Thoracic aorta (tissue), 2 donors: ENCODE measurements at regions not wholly inside any gene's neighbourhood (a gene's known extent, or its start where the extent isn't known, plus 50 kb on each side); places are given as distances from the start of the nearest gene placed in this dataset.

ENCODE experiments used
- ATAC-seq: fragments of 150-250 bp; one replicate; pipeline ENCODE4 v1.8.0; 2017; ENCODE audit warnings: low read depth; ENCODE audit not compliant: insufficient number of reproducible peaks, low FRiP score
- DNase-seq: peaks from one replicate; pipeline ENCODE4 v3.0.0-alpha.2; 2020; ENCODE audit warnings: low spot score
- H3K27ac ChIP-seq, 2 donors: fragments of 200-600 bp; sonication (generic); 1 replicate in 1 of 2; 2 replicates in 1 of 2; pipeline ENCODE4 v1.5.1; 2016; ENCODE audit warnings: mild to moderate bottlenecking in 2 of 2, moderate library complexity in 2 of 2
- H3K27me3 ChIP-seq: fragments of 200-600 bp; sonication (generic); replicated peaks from 2 replicates; pipeline ENCODE4 v1.6.0; 2016; ENCODE audit warnings: mild to moderate bottlenecking; ENCODE audit not compliant: insufficient read depth
- H3K36me3 ChIP-seq: fragments of 200-600 bp; sonication (generic); one replicate; pipeline ENCODE4 v1.5.1; 2016
- H3K4me1 ChIP-seq, 2 donors: fragments of 200-600 bp; sonication (generic); 1 replicate in 1 of 2; 2 replicates in 1 of 2; pipeline versions ENCODE4 v1.5.1 to v1.6.0; 2016; ENCODE audit warnings: low read depth in 2 of 2, mild to moderate bottlenecking in 1 of 2; ENCODE audit not compliant: control insufficient read depth in 1 of 2
- H3K4me3 ChIP-seq: fragments of 200-600 bp; sonication (generic); 2 replicates; pipeline ENCODE4 v1.5.1; 2016; ENCODE audit warnings: mild to moderate bottlenecking
- H3K9me3 ChIP-seq: fragments of 200-600 bp; sonication (generic); 2 replicates; pipeline ENCODE4 v1.5.1; 2016
- TF ChIP-seq, protein P1 (sequence below): fragments of 200-600 bp; sonication (generic); IDR thresholded peaks from one replicate; pipeline ENCODE4 v1.5.1; 2019; ENCODE audit warnings: antibody characterized with exemption

DNA sequence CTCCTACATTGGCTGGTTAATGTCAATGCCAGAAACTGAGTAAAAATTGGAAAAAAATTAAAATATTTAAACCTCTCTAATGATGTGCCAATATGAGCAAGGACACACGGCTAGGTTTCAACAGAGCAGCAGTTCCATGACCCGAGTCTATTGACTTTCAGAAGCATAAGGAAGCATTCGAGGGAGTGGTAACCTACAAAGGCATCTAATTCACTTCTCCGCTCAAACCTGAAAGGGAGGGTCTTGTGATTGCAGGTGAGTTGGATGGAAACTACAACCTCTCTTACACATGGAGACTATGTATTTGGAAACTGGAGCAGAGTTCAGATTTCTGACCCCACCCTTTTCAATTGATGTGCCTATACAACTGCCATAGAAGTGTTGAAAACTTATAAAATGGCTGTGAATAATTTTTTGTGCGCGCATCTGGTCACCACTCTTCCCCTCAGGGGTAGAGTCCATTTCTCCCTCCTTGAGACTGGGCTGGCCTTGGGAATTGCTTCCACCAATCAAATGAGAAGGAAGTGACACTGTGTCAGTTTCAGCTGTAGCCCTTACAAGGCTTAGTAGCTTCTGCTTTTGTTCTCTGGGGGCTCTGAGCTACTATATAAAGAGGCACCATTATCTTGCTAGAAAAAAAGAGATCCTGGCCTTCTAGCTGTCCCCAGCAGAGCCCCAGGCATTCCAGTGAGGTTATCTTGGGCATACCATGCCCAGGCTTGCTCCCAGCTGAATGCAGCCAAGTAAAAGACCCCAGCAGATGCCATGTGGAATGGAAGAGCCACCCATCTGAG is 278.0 kb downstream of the EPHA4 start:
- Histone ChIP-seq H3K36me3 (no peaks in the 10 kb centered on the region), H3K27me3 (no peaks in the 10 kb centered on the region), H3K4me3 (no peak overlapping the region), H3K4me1 (no peaks in the 10 kb centered on the region), H3K27ac (no peak overlapping the region), H3K9me3 (no peaks in the 10 kb centered on the region)
- no peak for ATAC-seq
- TF ChIP-seq, protein P1, sequence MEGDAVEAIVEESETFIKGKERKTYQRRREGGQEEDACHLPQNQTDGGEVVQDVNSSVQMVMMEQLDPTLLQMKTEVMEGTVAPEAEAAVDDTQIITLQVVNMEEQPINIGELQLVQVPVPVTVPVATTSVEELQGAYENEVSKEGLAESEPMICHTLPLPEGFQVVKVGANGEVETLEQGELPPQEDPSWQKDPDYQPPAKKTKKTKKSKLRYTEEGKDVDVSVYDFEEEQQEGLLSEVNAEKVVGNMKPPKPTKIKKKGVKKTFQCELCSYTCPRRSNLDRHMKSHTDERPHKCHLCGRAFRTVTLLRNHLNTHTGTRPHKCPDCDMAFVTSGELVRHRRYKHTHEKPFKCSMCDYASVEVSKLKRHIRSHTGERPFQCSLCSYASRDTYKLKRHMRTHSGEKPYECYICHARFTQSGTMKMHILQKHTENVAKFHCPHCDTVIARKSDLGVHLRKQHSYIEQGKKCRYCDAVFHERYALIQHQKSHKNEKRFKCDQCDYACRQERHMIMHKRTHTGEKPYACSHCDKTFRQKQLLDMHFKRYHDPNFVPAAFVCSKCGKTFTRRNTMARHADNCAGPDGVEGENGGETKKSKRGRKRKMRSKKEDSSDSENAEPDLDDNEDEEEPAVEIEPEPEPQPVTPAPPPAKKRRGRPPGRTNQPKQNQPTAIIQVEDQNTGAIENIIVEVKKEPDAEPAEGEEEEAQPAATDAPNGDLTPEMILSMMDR: no peak
- no peak for DNase-seq

DNA sequence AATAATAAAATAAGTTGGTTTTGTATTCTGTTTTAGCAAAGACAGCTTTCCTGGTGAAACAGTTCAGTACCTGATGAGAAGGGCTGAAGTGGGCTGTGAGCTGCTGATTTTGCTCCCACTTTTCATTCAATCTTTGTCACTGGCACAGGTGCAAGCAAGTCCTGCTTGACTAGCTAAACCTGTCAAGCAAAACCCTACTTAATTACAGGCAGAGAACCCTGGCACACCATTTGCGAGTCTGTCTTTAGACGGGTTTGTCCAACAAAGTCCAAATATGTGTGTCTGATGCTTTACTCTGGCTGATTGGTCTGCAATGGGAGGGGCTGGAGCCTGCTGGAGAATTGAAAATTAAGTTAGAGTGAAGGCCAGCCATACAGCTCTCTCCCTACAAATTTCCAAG is 267.2 kb downstream of the EPHA4 start:
- Histone ChIP-seq H3K4me1 (no peaks in the 10 kb centered on the region), H3K27me3 (no peaks in the 10 kb centered on the region), H3K4me3 (no peak overlapping the region), H3K27ac (no peak overlapping the region), H3K9me3 (no peaks in the 10 kb centered on the region), H3K36me3 (no peaks in the 10 kb centered on the region)
- ATAC-seq (no peak), DNase-seq (no peak)
- TF ChIP-seq, protein P1: no peak

DNA sequence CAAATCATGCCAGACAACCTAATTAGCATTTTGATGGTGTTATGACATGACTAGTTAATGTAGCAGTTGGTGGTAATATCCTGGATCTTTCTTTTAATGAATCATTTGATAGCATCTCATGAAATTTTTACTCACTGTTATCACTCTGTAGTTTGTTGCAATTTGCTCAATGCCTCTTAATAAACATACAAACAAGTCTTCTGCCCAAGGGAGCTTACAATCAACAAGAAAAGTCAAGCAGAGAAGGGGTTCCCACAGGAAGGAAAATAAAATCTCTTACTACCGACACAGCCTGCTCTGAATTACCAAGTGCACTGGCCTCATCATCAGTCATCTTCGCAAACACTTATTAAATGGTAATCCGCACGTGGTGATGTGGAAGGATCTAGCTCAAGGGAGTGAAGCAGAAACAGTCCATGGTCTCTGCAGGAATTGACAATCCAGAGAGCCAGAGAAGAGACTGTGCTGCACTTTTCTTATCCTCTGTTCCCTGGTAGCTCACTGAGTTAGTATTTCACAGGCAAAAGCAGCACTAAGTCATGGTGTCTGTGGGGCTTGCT is 263.5 kb downstream of the EPHA4 start:
- no peak for ATAC-seq

DNA sequence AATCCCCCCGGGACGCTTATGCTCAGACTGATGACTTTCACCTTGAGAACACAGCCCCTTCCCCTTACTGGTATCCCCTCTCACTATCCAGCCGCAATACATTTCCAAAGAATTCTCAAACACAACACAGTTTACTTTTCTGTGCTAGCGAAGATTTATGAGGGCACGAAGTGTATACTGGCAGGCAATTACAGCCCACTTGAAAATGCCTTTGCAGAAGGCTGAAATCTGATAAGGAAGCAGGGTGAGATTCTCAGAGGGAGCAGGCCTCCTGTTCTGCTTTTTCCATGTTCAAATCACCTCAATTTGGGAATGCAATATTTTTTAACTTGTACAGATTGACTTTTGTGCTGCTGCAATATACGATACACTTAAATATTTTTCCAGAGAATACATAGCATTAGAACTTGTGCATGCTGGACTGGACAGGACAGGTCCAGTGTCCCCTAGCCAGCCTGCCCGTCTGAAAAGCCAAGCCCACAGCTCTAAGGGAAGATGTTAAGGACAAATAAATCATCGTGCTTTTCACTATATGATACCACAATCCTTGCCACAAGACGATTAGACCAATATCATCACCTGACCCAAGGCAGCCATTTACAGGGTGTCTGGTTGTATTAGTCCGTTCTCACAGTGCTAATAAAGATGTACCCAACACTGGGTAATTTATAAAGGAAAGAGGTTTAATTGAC is 262.1 kb downstream of the EPHA4 start:
- Histone ChIP-seq H3K4me3 (no peak overlapping the region), H3K4me1 (no peaks in the 10 kb centered on the region), H3K36me3 (no peaks in the 10 kb centered on the region), H3K9me3 (no peaks in the 10 kb centered on the region), H3K27ac (no peak overlapping the region), H3K27me3 (no peaks in the 10 kb centered on the region)
- TF ChIP-seq, protein P1: no peak
- ATAC-seq (no peak), DNase-seq (no peak)

More for the DNA sequence above, 263.5 kb downstream of the EPHA4 start:
- H3K4me3 ChIP-seq: no peak overlapping the region
- H3K27ac ChIP-seq: no peak overlapping the region
- H3K4me1 ChIP-seq: no peaks in the 10 kb centered on the region
- H3K36me3 ChIP-seq: no peaks in the 10 kb centered on the region
- no peaks in the 10 kb centered on the region for H3K27me3 ChIP-seq
- TF ChIP-seq, protein P1: no peak
- DNase-seq: no peak
- H3K9me3 ChIP-seq: no peaks in the 10 kb centered on the region

DNA sequence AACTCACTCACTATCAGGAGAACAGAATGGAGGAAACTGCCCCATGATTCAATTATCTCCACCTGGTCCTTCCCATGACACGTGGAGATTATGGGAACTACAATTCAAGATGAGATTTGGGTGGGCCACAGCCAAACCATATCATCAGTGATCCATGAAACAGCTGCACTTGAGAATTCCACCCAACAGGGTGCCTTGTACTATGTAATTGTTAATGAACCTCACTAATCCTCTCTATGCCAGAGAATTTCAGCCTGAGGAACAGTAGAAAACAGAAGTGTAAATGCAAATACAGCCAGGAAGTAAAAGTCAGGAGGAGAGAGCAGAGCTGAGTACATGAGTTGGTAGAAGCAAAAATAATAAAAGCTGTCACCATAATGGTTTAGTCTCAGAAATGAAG is 261.4 kb downstream of the EPHA4 start:
- Histone ChIP-seq H3K27ac (no peak overlapping the region), H3K4me1 (no peaks in the 10 kb centered on the region), H3K36me3 (no peaks in the 10 kb centered on the region), H3K27me3 (no peaks in the 10 kb centered on the region), H3K9me3 (no peaks in the 10 kb centered on the region), H3K4me3 (no peak overlapping the region)
- DNase-seq (no peak), ATAC-seq (no peak)
- TF ChIP-seq, protein P1: no peak
